Activated CD8-positive, alpha-beta memory T cell treated with anti-CD3 and anti-CD28 coated beads, Interleukin-2, amount 10 ng/mL, durations not matched to agents 7 days and 5 days (primary cell): ENCODE measurements at regions not wholly inside any gene's neighbourhood (a gene's known extent, or its start where the extent isn't known, plus 50 kb on each side); places are given as distances from the start of the nearest gene placed in this dataset.
"Not testable (repeated sequence)": the region's sequence is repeated elsewhere in the genome, so short reads cannot be mapped to it uniquely, and the experiment has no call there.

Experiments
- ATAC-seq: fragments of 150-1000 bp; cut with Tn5 transposase; one replicate; pipeline ENCODE4 v1.10.0; 2021; ENCODE audit warnings: moderate library complexity
- CTCF ChIA-PET: fragments of 350-600 bp; sonication (Branson Sonifier 250); formaldehyde crosslinking; loops from one replicate; lab custom pipeline; 2021; ENCODE audit warnings: antibody characterized with exemption; lab: Charles Lee
- DNase-seq: peaks from one replicate; pipeline ENCODE4 v3.0.0-alpha.2; 2020
- H3K27ac Mint-ChIP-seq: one replicate; pipeline ENCODE4 v1.8.0; 2021; ENCODE audit warnings: mild to moderate bottlenecking, mixed read lengths
- H3K27me3 Mint-ChIP-seq: one replicate; pipeline ENCODE4 v1.8.0; 2021; ENCODE audit warnings: mixed read lengths
- H3K36me3 Mint-ChIP-seq: one replicate; pipeline ENCODE4 v1.8.0; 2021; ENCODE audit warnings: mild to moderate bottlenecking, mixed read lengths
- H3K4me1 Mint-ChIP-seq: one replicate; pipeline ENCODE4 v1.8.0; 2021; ENCODE audit warnings: mixed read lengths
- H3K4me3 Mint-ChIP-seq: one replicate; pipeline ENCODE4 v1.8.0; 2021; ENCODE audit warnings: mild to moderate bottlenecking, moderate library complexity, mixed read lengths
- H3K9me3 Mint-ChIP-seq: one replicate; pipeline ENCODE4 v1.8.0; 2022; ENCODE audit warnings: low read depth, mixed read lengths

- CTCF ChIA-PET, result interaction anchor here (0.6 kb wide), 1 partner anchor 548 kb away, joined by 3 read pairs; no protein-coding TSS in a partner anchor
- no peak overlapping the region for H3K27ac Mint-ChIP-seq
- no peaks in the 10 kb centered on the region for H3K27me3 Mint-ChIP-seq
- DNase-seq, result no peak
- no peak overlapping the region for H3K4me3 Mint-ChIP-seq
- no peaks in the 10 kb centered on the region for H3K4me1 Mint-ChIP-seq
- no peaks in the 10 kb centered on the region for H3K36me3 Mint-ChIP-seq
- H3K9me3 Mint-ChIP-seq, result peaks cover 14% of the 10 kb centered on the region
- ATAC-seq, result no peak
These were observed 2045.9 kb upstream of the WWC1 start for GRCh38 chr5:166245556-166245955.

GRCh38 chr5:166251786-166252185 is 2039.7 kb upstream of the WWC1 start:
- Mint-ChIP-seq H3K27me3 (no peaks in the 10 kb centered on the region), H3K4me1 (no peaks in the 10 kb centered on the region), H3K4me3 (no peak overlapping the region), H3K27ac (no peak overlapping the region), H3K36me3 (no peaks in the 10 kb centered on the region), H3K9me3 (peaks cover 13% of the 10 kb centered on the region)
- no peak for ATAC-seq
- no peak for DNase-seq
- CTCF ChIA-PET, result no interaction called here

- Mint-ChIP-seq H3K4me3 (no peak overlapping the region), H3K27ac (no peak overlapping the region), H3K9me3 (peaks cover 13% of the 10 kb centered on the region), H3K36me3 (no peaks in the 10 kb centered on the region), H3K27me3 (no peaks in the 10 kb centered on the region), H3K4me1 (no peaks in the 10 kb centered on the region)
- no peak for ATAC-seq
- no peak for DNase-seq
- CTCF ChIA-PET, result no interaction called here
These were observed 2033.8 kb upstream of the WWC1 start for GRCh38 chr5:166257661-166258060.

GRCh38 chr5:166262395-166262794 is 2029.0 kb upstream of the WWC1 start:
- DNase-seq, result no peak
- Mint-ChIP-seq H3K4me1 (no peaks in the 10 kb centered on the region), H3K27me3 (no peaks in the 10 kb centered on the region), H3K4me3 (no peak overlapping the region), H3K9me3 (peaks cover 17% of the 10 kb centered on the region), H3K36me3 (no peaks in the 10 kb centered on the region), H3K27ac (no peak overlapping the region)
- CTCF ChIA-PET, result no interaction called here
- ATAC-seq, result no peak

- CTCF ChIA-PET, result no interaction called here
- no peak for ATAC-seq
- Mint-ChIP-seq H3K36me3 (no peaks in the 10 kb centered on the region), H3K9me3 (peaks cover 14% of the 10 kb centered on the region), H3K4me3 (no peak overlapping the region), H3K4me1 (no peaks in the 10 kb centered on the region), H3K27me3 (no peaks in the 10 kb centered on the region), H3K27ac (no peak overlapping the region)
- DNase-seq, result no peak
These were observed 2023.5 kb upstream of the WWC1 start for GRCh38 chr5:166267907-166268306.

GRCh38 chr5:166270712-166271111 is 2020.7 kb upstream of the WWC1 start:
- ATAC-seq (no peak), DNase-seq (no peak)
- no peak overlapping the region for H3K4me3 Mint-ChIP-seq
- CTCF ChIA-PET, result no interaction called here
- H3K36me3 Mint-ChIP-seq, result no peaks in the 10 kb centered on the region
- peaks cover 9% of the 10 kb centered on the region for H3K9me3 Mint-ChIP-seq
- H3K27ac Mint-ChIP-seq, result no peak overlapping the region
- H3K27me3 Mint-ChIP-seq, result no peaks in the 10 kb centered on the region
- no peaks in the 10 kb centered on the region for H3K4me1 Mint-ChIP-seq

GRCh38 chr5:166276006-166276405 is 2015.4 kb upstream of the WWC1 start:
- CTCF ChIA-PET, result no interaction called here

GRCh38 chr5:166279828-166280227 is 2011.6 kb upstream of the WWC1 start:
- H3K4me1 Mint-ChIP-seq, result no peaks in the 10 kb centered on the region
- CTCF ChIA-PET, result no interaction called here
- ATAC-seq, result no peak

More at GRCh38 chr5:166276006-166276405, 2015.4 kb upstream of the WWC1 start:
- H3K27ac Mint-ChIP-seq, result no peak overlapping the region
- no peaks in the 10 kb centered on the region for H3K4me1 Mint-ChIP-seq
- ATAC-seq (no peak), DNase-seq (no peak)
- no peaks in the 10 kb centered on the region for H3K27me3 Mint-ChIP-seq
- peaks cover 14% of the 10 kb centered on the region for H3K9me3 Mint-ChIP-seq
- H3K36me3 Mint-ChIP-seq, result no peaks in the 10 kb centered on the region
- no peak overlapping the region for H3K4me3 Mint-ChIP-seq

GRCh38 chr5:166281433-166281832 is 2010.0 kb upstream of the WWC1 start:
- DNase-seq, result no peak
- Mint-ChIP-seq H3K27me3 (no peaks in the 10 kb centered on the region), H3K27ac (no peak overlapping the region), H3K36me3 (no peaks in the 10 kb centered on the region), H3K9me3 (peaks cover 11% of the 10 kb centered on the region), H3K4me1 (no peaks in the 10 kb centered on the region), H3K4me3 (no peak overlapping the region)
- no peak for ATAC-seq
- CTCF ChIA-PET, result no interaction called here

More at GRCh38 chr5:166279828-166280227, 2011.6 kb upstream of the WWC1 start:
- no peaks in the 10 kb centered on the region for H3K36me3 Mint-ChIP-seq
- peaks cover 11% of the 10 kb centered on the region for H3K9me3 Mint-ChIP-seq
- H3K27me3 Mint-ChIP-seq, result no peaks in the 10 kb centered on the region
- DNase-seq, result no peak
- H3K27ac Mint-ChIP-seq, result no peak overlapping the region
- H3K4me3 Mint-ChIP-seq, result no peak overlapping the region

- Mint-ChIP-seq H3K4me3 (no peak overlapping the region), H3K9me3 (peaks cover 8% of the 10 kb centered on the region), H3K27ac (no peak overlapping the region), H3K4me1 (no peaks in the 10 kb centered on the region), H3K27me3 (no peaks in the 10 kb centered on the region), H3K36me3 (no peaks in the 10 kb centered on the region)
- ATAC-seq (no peak), DNase-seq (no peak)
- CTCF ChIA-PET, result no interaction called here
These were observed 2008.5 kb upstream of the WWC1 start for GRCh38 chr5:166282939-166283338.

GRCh38 chr5:166285361-166285760 is 2006.1 kb upstream of the WWC1 start:
- H3K9me3 Mint-ChIP-seq, result peaks cover 5% of the 10 kb centered on the region
- H3K4me3 Mint-ChIP-seq, result no peak overlapping the region
- no peak for DNase-seq
- no peaks in the 10 kb centered on the region for H3K27me3 Mint-ChIP-seq
- H3K4me1 Mint-ChIP-seq, result no peaks in the 10 kb centered on the region
- ATAC-seq, result no peak
- CTCF ChIA-PET, result no interaction called here
- no peak overlapping the region for H3K27ac Mint-ChIP-seq
- H3K36me3 Mint-ChIP-seq, result no peaks in the 10 kb centered on the region

GRCh38 chr5:166286832-166287231 is 2004.6 kb upstream of the WWC1 start:
- Mint-ChIP-seq H3K9me3 (peaks cover 2% of the 10 kb centered on the region), H3K27me3 (no peaks in the 10 kb centered on the region), H3K27ac (no peak overlapping the region), H3K36me3 (no peaks in the 10 kb centered on the region), H3K4me3 (no peak overlapping the region), H3K4me1 (no peaks in the 10 kb centered on the region)
- no peak for ATAC-seq
- CTCF ChIA-PET, result no interaction called here
- DNase-seq, result no peak

GRCh38 chr5:166287866-166288265 is 2003.6 kb upstream of the WWC1 start:
- Mint-ChIP-seq H3K27me3 (no peaks in the 10 kb centered on the region), H3K4me1 (no peaks in the 10 kb centered on the region), H3K4me3 (no peak overlapping the region), H3K36me3 (no peaks in the 10 kb centered on the region), H3K9me3 (peaks cover 2% of the 10 kb centered on the region), H3K27ac (no peak overlapping the region)
- CTCF ChIA-PET, result no interaction called here
- ATAC-seq (no peak), DNase-seq (no peak)

GRCh38 chr5:166291800-166292199 is 1999.6 kb upstream of the WWC1 start:
- H3K9me3 Mint-ChIP-seq, H3K36me3 Mint-ChIP-seq, H3K4me1 Mint-ChIP-seq, CTCF ChIA-PET, H3K27ac Mint-ChIP-seq, ATAC-seq, H3K4me3 Mint-ChIP-seq, DNase-seq, H3K27me3 Mint-ChIP-seq: not testable (repeated sequence)

- ATAC-seq, result no peak
- Mint-ChIP-seq H3K27ac (no peak overlapping the region), H3K27me3 (no peaks in the 10 kb centered on the region)
These were observed 1997.6 kb upstream of the WWC1 start for GRCh38 chr5:166293892-166294291.

More at GRCh38 chr5:166293892-166294291, 1997.6 kb upstream of the WWC1 start:
- Mint-ChIP-seq H3K4me1 (no peaks in the 10 kb centered on the region), H3K36me3 (no peaks in the 10 kb centered on the region), H3K4me3 (no peak overlapping the region), H3K9me3 (peaks cover 5% of the 10 kb centered on the region)
- no peak for DNase-seq
- CTCF ChIA-PET, result no interaction called here
